Liver (tissue), 8 donors: ENCODE measurements at regions not wholly inside any gene's neighbourhood (a gene's known extent, or its start where the extent isn't known, plus 50 kb on each side); places are given as distances from the start of the nearest gene placed in this dataset.

Source experiments
- DNase-seq: peaks from one replicate; pipeline ENCODE4 v3.0.0-alpha.2; 2017; ENCODE audit warnings: low spot score
- H3K27ac ChIP-seq, 2 donors: one replicate each; pipeline ENCODE4 v1.7.0; 2013; ENCODE audit warnings: inconsistent platforms in 2 of 2, low read length in 2 of 2, control low read depth in 1 of 2, low read depth in 1 of 2, mild to moderate bottlenecking in 1 of 2
- H3K27me3 ChIP-seq, 4 donors: one replicate each; pipeline versions ENCODE4 v1.6.1 to v1.7.0; 2013; ENCODE audit warnings: low read length in 3 of 4, inconsistent platforms in 1 of 4, mild to moderate bottlenecking in 1 of 4, moderate library complexity in 1 of 4; ENCODE audit not compliant: control insufficient read depth in 4 of 4, insufficient read depth in 4 of 4
- H3K36me3 ChIP-seq, 4 donors: one replicate each; pipeline versions ENCODE4 v1.6.1 to v1.7.0; 2013; ENCODE audit warnings: low read length in 3 of 4, mild to moderate bottlenecking in 3 of 4, low read depth in 1 of 4, moderate library complexity in 1 of 4; ENCODE audit not compliant: control insufficient read depth in 4 of 4, insufficient read depth in 3 of 4
- H3K4me1 ChIP-seq, 4 donors: one replicate each; pipeline versions ENCODE4 v1.6.1 to v1.7.0; 2013; ENCODE audit warnings: low read length in 3 of 4, mild to moderate bottlenecking in 3 of 4, moderate library complexity in 1 of 4; ENCODE audit not compliant: control insufficient read depth in 4 of 4, insufficient read depth in 4 of 4
- H3K4me3 ChIP-seq, 3 donors: one replicate each; pipeline versions ENCODE4 v1.6.1 to v1.7.0; 2013; ENCODE audit warnings: low read length in 3 of 3, control low read depth in 1 of 3, low read depth in 1 of 3, mild to moderate bottlenecking in 1 of 3
- H3K9ac ChIP-seq, 2 donors: one replicate each; pipeline ENCODE4 v1.7.0; 2013; ENCODE audit warnings: low read length in 2 of 2, mild to moderate bottlenecking in 2 of 2, moderate library complexity in 2 of 2, control low read depth in 1 of 2, low read depth in 1 of 2
- H3K9me3 ChIP-seq, 4 donors: one replicate each; pipeline versions ENCODE4 v1.6.1 to v1.7.0; 2013; ENCODE audit warnings: low read length in 3 of 4; ENCODE audit not compliant: control insufficient read depth in 4 of 4
- CTCF ChIP-seq: fragments of 150-350 bp; IDR thresholded peaks from 2 replicates; pipeline ENCODE4 v1.5.1; 2017; ENCODE audit warnings: improper control_type of control experiment, low read depth, low read length; ENCODE audit not compliant: missing input control
- EGR1 ChIP-seq, 2 donors: IDR thresholded peaks; 2 replicates each; pipeline ENCODE4 v1.6.1; 2016 to 2018; ENCODE audit warnings: antibody characterized with exemption in 2 of 2, low read depth in 2 of 2
- FOXA2 ChIP-seq: IDR thresholded peaks from 2 replicates; pipeline ENCODE4 v1.6.1; 2016; ENCODE audit warnings: antibody characterized with exemption
- HNF4A ChIP-seq, 2 donors: conservative IDR thresholded peaks; 2 replicates each; pipeline ENCODE4 v1.6.1; 2016; ENCODE audit warnings: antibody characterized with exemption in 2 of 2, mild to moderate bottlenecking in 2 of 2
- HNF4G ChIP-seq: IDR thresholded peaks from 2 replicates; pipeline ENCODE4 v1.6.1; 2016; ENCODE audit warnings: antibody characterized with exemption
- JUND ChIP-seq, 2 donors: IDR thresholded peaks; 2 replicates each; pipeline ENCODE4 v1.6.1; 2016; ENCODE audit warnings: antibody characterized with exemption in 2 of 2
- MAX ChIP-seq: IDR thresholded peaks from 2 replicates; pipeline ENCODE4 v1.6.1; 2016; ENCODE audit warnings: antibody characterized with exemption
- NR2F2 ChIP-seq: IDR thresholded peaks from 2 replicates; pipeline ENCODE4 v1.6.1; 2016; ENCODE audit warnings: antibody characterized with exemption
- RAD21 ChIP-seq, 2 donors: IDR thresholded peaks; 2 replicates each; pipeline ENCODE4 v1.6.1; 2016; ENCODE audit warnings: antibody characterized with exemption in 2 of 2, mild to moderate bottlenecking in 2 of 2
- RXRA ChIP-seq, 2 donors: IDR thresholded peaks; 2 replicates each; pipeline ENCODE4 v1.6.1; 2017 to 2018; ENCODE audit warnings: antibody characterized with exemption in 2 of 2, mild to moderate bottlenecking in 1 of 2
- SP1 ChIP-seq: IDR thresholded peaks from 2 replicates; pipeline ENCODE4 v1.6.1; 2018; ENCODE audit warnings: antibody characterized with exemption, mild to moderate bottlenecking
- TAF1 ChIP-seq: conservative IDR thresholded peaks from 2 replicates; pipeline ENCODE4 v1.6.1; 2016; ENCODE audit warnings: antibody characterized with exemption, mild to moderate bottlenecking
- whole genome bisulfite sequencing: extraction: QIAGEN DNeasy Blood & Tissue Kit; methylation state at CpG from one replicate; pipeline ENCODE4 v1.1.7; 2013; 5-methylcytosine and 5-hydroxymethylcytosine counted together
- TF ChIP-seq, protein P1 (sequence below): IDR thresholded peaks from 2 replicates; pipeline ENCODE4 v1.6.1; 2016; ENCODE audit warnings: antibody characterized with exemption
- TF ChIP-seq, protein P2 (sequence below): IDR thresholded peaks from 2 replicates; pipeline ENCODE4 v1.6.1; 2016; ENCODE audit warnings: antibody characterized with exemption, mild to moderate bottlenecking
- donor health status: healthy.
- donor health status: healthy.
- donor health status: healthy.
- donor health status: healthy.
- donor health status: healthy.

GRCh38 chr17:73717690-73718089, 73.4 kb upstream of the SDK2 start:
- Histone ChIP-seq H3K36me3 (no peaks in the 10 kb centered on the region), H3K9me3 (no peaks in the 10 kb centered on the region), H3K9ac (no peak overlapping the region), H3K4me1 (peaks cover 0 to 15% (median 9%) of the 10 kb centered on the region in 4 donors), H3K4me3 (no peak overlapping the region), H3K27ac (no peak overlapping the region), H3K27me3 (no peaks in the 10 kb centered on the region)
- DNase-seq: no peak
- TF ChIP-seq HNF4G (no peak), MAX (no peak), CTCF (no peak), FOXA2 (no peak), RXRA (IDR thresholded peaks at IDR 0.05) (no peak), JUND (IDR thresholded peaks at IDR 0.05) (no peak), HNF4A (conservative IDR thresholded peaks at IDR 0.05) (no peak), SP1 (no peak), NR2F2 (no peak), RAD21 (IDR thresholded peaks at IDR 0.05) (no peak), EGR1 (IDR thresholded peaks at IDR 0.05; ENCODE audit: low read depth in 2 of 2) (no peak), TAF1 (no peak)
- TF ChIP-seq, protein P1, sequence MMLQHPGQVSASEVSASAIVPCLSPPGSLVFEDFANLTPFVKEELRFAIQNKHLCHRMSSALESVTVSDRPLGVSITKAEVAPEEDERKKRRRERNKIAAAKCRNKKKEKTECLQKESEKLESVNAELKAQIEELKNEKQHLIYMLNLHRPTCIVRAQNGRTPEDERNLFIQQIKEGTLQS: no peak
- TF ChIP-seq, protein P2, sequence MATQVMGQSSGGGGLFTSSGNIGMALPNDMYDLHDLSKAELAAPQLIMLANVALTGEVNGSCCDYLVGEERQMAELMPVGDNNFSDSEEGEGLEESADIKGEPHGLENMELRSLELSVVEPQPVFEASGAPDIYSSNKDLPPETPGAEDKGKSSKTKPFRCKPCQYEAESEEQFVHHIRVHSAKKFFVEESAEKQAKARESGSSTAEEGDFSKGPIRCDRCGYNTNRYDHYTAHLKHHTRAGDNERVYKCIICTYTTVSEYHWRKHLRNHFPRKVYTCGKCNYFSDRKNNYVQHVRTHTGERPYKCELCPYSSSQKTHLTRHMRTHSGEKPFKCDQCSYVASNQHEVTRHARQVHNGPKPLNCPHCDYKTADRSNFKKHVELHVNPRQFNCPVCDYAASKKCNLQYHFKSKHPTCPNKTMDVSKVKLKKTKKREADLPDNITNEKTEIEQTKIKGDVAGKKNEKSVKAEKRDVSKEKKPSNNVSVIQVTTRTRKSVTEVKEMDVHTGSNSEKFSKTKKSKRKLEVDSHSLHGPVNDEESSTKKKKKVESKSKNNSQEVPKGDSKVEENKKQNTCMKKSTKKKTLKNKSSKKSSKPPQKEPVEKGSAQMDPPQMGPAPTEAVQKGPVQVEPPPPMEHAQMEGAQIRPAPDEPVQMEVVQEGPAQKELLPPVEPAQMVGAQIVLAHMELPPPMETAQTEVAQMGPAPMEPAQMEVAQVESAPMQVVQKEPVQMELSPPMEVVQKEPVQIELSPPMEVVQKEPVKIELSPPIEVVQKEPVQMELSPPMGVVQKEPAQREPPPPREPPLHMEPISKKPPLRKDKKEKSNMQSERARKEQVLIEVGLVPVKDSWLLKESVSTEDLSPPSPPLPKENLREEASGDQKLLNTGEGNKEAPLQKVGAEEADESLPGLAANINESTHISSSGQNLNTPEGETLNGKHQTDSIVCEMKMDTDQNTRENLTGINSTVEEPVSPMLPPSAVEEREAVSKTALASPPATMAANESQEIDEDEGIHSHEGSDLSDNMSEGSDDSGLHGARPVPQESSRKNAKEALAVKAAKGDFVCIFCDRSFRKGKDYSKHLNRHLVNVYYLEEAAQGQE: no peak
- 85% methylated on average over 5 of the region's 5 CpGs for WGBS

- Histone ChIP-seq H3K4me3 (no peak overlapping the region), H3K9me3 (no peaks in the 10 kb centered on the region), H3K9ac (no peak overlapping the region), H3K36me3 (no peaks in the 10 kb centered on the region), H3K27me3 (no peaks in the 10 kb centered on the region), H3K27ac (no peak overlapping the region), H3K4me1 (peaks cover 0 to 15% (median 9%) of the 10 kb centered on the region in 4 donors)
- DNase-seq: no peak
- no peak for TF ChIP-seq EGR1 (IDR thresholded peaks at IDR 0.05; ENCODE audit: low read depth in 2 of 2)
- no peak for TF ChIP-seq HNF4G
- TF ChIP-seq RAD21 (IDR thresholded peaks at IDR 0.05): no peak
- TF ChIP-seq, protein P1: no peak
- TF ChIP-seq NR2F2: no peak
Observed at GRCh38 chr17:73718362-73718761, 74.1 kb upstream of the SDK2 start.
